Smooth muscle cell (in vitro differentiated cells): ENCODE measurements at regions not wholly inside any gene's neighbourhood (a gene's known extent, or its start where the extent isn't known, plus 50 kb on each side); places are given as distances from the start of the nearest gene placed in this dataset.

Experiments used
- DNase-seq: peaks from one replicate; lab custom pipeline; 2025; ENCODE audit not compliant: unreplicated experiment; lab: John Stamatoyannopoulos, UW
- H2AFZ ChIP-seq: fragments of 200-600 bp; sonication (generic); 2 replicates; pipeline ENCODE4 v1.6.0; 2016; ENCODE audit warnings: antibody characterized with exemption, low read depth, mild to moderate bottlenecking
- H3F3A ChIP-seq: fragments of 200-600 bp; sonication (generic); 2 replicates; pipeline ENCODE4 v1.6.0; 2017; ENCODE audit warnings: antibody characterized with exemption, low read depth
- H3K27ac ChIP-seq: fragments of 200-600 bp; sonication (generic); 2 replicates; pipeline ENCODE4 v1.5.1; 2016; ENCODE audit warnings: low read depth, mild to moderate bottlenecking
- H3K27me3 ChIP-seq: fragments of 200-600 bp; sonication (generic); 2 replicates; pipeline ENCODE4 v1.6.1; 2016; ENCODE audit warnings: low read depth, mild to moderate bottlenecking
- H3K36me3 ChIP-seq: fragments of 200-600 bp; sonication (generic); 2 replicates; pipeline ENCODE4 v1.5.1; 2016; ENCODE audit warnings: low read depth
- H3K4me1 ChIP-seq: fragments of 200-600 bp; sonication (generic); 2 replicates; pipeline ENCODE4 v1.5.1; 2016; ENCODE audit warnings: low read depth
- H3K4me2 ChIP-seq: fragments of 200-600 bp; sonication (generic); 2 replicates; pipeline ENCODE4 v1.6.0; 2016; ENCODE audit warnings: mild to moderate bottlenecking
- H3K4me3 ChIP-seq: fragments of 200-600 bp; sonication (generic); 2 replicates; pipeline ENCODE4 v1.5.1; 2016; ENCODE audit warnings: mild to moderate bottlenecking
- H3K79me2 ChIP-seq: fragments of 200-600 bp; sonication (generic); 2 replicates; pipeline ENCODE4 v1.6.0; 2016; ENCODE audit warnings: low read depth, mild to moderate bottlenecking
- H3K9ac ChIP-seq: fragments of 200-600 bp; sonication (generic); 2 replicates; pipeline ENCODE4 v1.6.0; 2016; ENCODE audit warnings: low read depth
- H3K9me3 ChIP-seq: fragments of 200-600 bp; sonication (generic); replicated peaks from 2 replicates; pipeline ENCODE4 v1.5.1; 2016; ENCODE audit warnings: low read depth
- H4K20me1 ChIP-seq: fragments of 200-600 bp; sonication (generic); 2 replicates; pipeline ENCODE4 v1.6.0; 2016; ENCODE audit warnings: low read depth
- WGBS: methylation state at CpG from one replicate; pipeline ENCODE4 v1.1.7; 2016; ENCODE audit warnings: low lambda C conversion rate; 5-methylcytosine and 5-hydroxymethylcytosine counted together
- TF ChIP-seq, protein P1 (sequence below): fragments of 200-600 bp; sonication (generic); IDR thresholded peaks from 2 replicates; pipeline ENCODE4 v1.5.1; 2017; ENCODE audit warnings: borderline replicate concordance, mild to moderate bottlenecking, antibody characterized with exemption; ENCODE audit not compliant: insufficient read depth, poor library complexity, severe bottlenecking

DNA sequence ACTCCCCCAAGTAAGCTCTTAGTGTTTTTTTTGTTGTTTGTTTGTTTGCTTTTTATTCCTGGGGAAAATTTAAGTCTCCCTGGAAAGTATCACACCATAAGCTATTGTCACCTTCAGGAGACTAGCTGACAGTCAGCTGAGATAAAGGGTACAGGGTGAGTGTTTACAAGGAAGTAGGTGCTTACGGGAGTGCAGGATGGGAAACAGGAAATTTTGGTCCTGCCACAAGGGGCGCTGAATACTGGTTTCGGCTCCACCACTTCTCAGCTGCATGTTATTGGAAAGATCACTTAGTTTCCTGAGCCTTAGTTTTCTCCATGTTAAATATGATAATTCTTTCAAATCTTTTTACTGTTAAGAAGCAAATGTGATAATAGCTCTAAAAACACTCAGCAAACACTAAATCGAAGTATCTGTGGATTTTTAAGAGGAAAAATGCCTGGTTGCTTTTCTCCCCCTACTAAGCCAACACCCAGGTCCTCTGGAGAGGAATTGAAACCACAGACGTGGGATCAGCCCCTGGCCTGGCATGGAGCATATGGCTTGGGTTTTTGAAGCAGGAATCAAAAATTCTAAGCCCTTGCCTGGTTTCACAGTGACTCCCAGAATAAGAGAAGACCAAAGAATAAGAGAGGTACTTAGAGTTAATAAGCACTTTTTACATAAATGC, 90.7 kb downstream of the SCN11A start:
- H3K27ac ChIP-seq = no peak overlapping the region
- TF ChIP-seq, protein P1, sequence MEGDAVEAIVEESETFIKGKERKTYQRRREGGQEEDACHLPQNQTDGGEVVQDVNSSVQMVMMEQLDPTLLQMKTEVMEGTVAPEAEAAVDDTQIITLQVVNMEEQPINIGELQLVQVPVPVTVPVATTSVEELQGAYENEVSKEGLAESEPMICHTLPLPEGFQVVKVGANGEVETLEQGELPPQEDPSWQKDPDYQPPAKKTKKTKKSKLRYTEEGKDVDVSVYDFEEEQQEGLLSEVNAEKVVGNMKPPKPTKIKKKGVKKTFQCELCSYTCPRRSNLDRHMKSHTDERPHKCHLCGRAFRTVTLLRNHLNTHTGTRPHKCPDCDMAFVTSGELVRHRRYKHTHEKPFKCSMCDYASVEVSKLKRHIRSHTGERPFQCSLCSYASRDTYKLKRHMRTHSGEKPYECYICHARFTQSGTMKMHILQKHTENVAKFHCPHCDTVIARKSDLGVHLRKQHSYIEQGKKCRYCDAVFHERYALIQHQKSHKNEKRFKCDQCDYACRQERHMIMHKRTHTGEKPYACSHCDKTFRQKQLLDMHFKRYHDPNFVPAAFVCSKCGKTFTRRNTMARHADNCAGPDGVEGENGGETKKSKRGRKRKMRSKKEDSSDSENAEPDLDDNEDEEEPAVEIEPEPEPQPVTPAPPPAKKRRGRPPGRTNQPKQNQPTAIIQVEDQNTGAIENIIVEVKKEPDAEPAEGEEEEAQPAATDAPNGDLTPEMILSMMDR = peak; percentile 56
- no peak overlapping the region for H3K9ac ChIP-seq
- 13% methylated on average over 5 of the region's 5 CpGs for WGBS
- H3K36me3 ChIP-seq = no peaks in the 10 kb centered on the region
- H3K79me2 ChIP-seq = no peaks in the 10 kb centered on the region
- H4K20me1 ChIP-seq = no peaks in the 10 kb centered on the region
- H3K4me1 ChIP-seq = no peaks in the 10 kb centered on the region
- no peaks in the 10 kb centered on the region for H3K9me3 ChIP-seq
- no peak for DNase-seq
- no peak overlapping the region for H3K4me3 ChIP-seq
- H2AFZ ChIP-seq = no peak overlapping the region
- H3F3A ChIP-seq = no peaks in the 10 kb centered on the region
- no peaks in the 10 kb centered on the region for H3K27me3 ChIP-seq
- peak overlapping the region; percentile 0 for H3K4me2 ChIP-seq

DNA sequence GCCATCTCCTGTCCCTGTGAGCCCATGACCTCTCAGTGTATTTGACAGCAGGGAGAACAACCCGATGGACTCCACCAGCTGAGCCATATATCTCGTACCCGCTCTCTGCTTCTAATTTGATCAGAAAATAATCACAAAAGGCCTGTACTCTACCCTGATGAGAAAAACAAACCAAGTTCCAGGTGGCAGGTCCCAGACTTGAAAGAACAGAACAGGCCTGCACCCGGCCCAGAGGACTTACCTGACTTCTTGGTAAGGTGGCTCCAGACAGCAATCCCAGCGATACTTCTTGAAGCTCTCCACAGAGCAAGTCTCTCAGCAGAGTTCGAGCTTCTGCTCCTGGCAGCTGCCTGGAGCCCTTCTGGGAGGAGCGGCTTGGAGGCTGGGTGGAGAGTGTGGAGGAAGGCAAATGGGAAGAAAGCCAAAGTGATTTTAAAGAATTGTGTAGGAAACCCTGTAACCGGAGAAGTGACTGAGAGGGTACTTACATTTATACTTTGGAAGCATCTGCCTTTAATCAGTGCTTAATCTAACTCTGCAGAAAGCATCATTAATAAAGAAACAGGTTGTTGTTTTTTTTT, 91.6 kb downstream of the SCN11A start:
- Histone ChIP-seq H3K4me2 (no peak overlapping the region), H3K4me1 (no peaks in the 10 kb centered on the region), H3F3A (no peaks in the 10 kb centered on the region), H3K9ac (no peak overlapping the region), H3K36me3 (no peaks in the 10 kb centered on the region), H4K20me1 (no peaks in the 10 kb centered on the region), H3K79me2 (no peaks in the 10 kb centered on the region), H3K27me3 (no peaks in the 10 kb centered on the region), H2AFZ (no peak overlapping the region), H3K4me3 (no peak overlapping the region), H3K27ac (no peak overlapping the region), H3K9me3 (no peaks in the 10 kb centered on the region)
- WGBS = 89% methylated on average over 8 of the region's 8 CpGs
- TF ChIP-seq, protein P1 = no peak
- no peak for DNase-seq

DNA sequence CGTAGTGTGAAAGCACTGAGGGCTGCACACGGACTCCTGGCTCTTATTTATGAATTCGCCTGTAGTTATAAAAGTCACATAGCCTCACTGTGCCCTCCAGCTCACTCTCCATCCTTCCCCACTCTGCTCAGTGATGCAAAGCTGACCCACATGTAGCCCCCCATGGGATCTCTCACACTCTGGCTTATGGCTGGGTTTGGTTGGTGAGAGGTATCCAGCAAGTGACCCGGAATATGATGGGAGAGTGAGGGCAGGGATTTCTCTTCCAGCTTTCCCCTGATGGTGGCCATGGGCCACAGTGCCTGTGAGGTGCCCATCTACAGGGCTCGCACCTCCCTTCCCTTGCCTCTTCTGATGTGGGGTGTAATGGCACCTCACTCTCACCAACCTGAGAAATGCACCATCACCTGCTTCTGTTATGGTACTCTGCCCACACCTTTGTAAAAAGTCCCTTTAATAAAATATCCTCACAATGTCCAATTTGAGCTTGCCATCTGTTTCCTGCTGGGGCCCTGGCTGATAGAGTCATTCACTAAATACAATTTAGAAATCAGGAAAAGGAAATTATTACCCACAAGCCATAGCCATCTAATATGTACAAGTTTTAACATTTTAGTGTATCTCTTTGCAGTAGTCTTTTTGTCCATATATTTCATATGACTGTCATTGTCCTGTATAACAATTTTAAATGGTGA, 93.6 kb downstream of the SCN11A start:
- H2AFZ ChIP-seq = no peak overlapping the region
- WGBS = 90% methylated on average over 5 of the region's 5 CpGs
- no peaks in the 10 kb centered on the region for H3K36me3 ChIP-seq

More for the DNA sequence above, 93.6 kb downstream of the SCN11A start:
- no peaks in the 10 kb centered on the region for H3K9me3 ChIP-seq
- H3K27me3 ChIP-seq = no peaks in the 10 kb centered on the region
- no peak for DNase-seq
- H3K27ac ChIP-seq = no peak overlapping the region
- no peak overlapping the region for H3K9ac ChIP-seq
- H3K4me2 ChIP-seq = no peak overlapping the region
- H3K4me1 ChIP-seq = no peaks in the 10 kb centered on the region
- TF ChIP-seq, protein P1 = no peak
- no peaks in the 10 kb centered on the region for H4K20me1 ChIP-seq
- no peaks in the 10 kb centered on the region for H3F3A ChIP-seq
- H3K4me3 ChIP-seq = no peak overlapping the region
- H3K79me2 ChIP-seq = no peaks in the 10 kb centered on the region
